H9 (cell line): ENCODE measurements at regions not wholly inside any gene's neighbourhood (a gene's known extent, or its start where the extent isn't known, plus 50 kb on each side); places are given as distances from the start of the nearest gene placed in this dataset.

Experiments
- DNase-seq: peaks from one replicate; pipeline ENCODE4 v3.0.0-alpha.2; 2017
- H2AFZ ChIP-seq: one replicate; pipeline ENCODE4 v1.6.1; 2013; ENCODE audit warnings: mild to moderate bottlenecking, low read length, control low read depth, moderate library complexity
- H2AK5ac ChIP-seq: 2 replicates; pipeline ENCODE4 v1.6.1; 2013; ENCODE audit warnings: low read length, control low read depth, mixed read lengths; ENCODE audit not compliant: insufficient read length
- H2BK120ac ChIP-seq: one replicate; pipeline ENCODE4 v1.6.1; 2013; ENCODE audit warnings: low read depth, mild to moderate bottlenecking, low read length, control low read depth, inconsistent platforms; ENCODE audit not compliant: poor library complexity, severe bottlenecking
- H2BK12ac ChIP-seq: 2 replicates; pipeline ENCODE4 v1.6.1; 2013; ENCODE audit warnings: low read length, control low read depth, mixed read lengths, low read depth; ENCODE audit not compliant: insufficient read length
- H2BK15ac ChIP-seq: 2 replicates; pipeline ENCODE4 v1.6.1; 2013; ENCODE audit warnings: low read depth, low read length, control low read depth
- H2BK20ac ChIP-seq: one replicate; pipeline ENCODE4 v1.6.1; 2013; ENCODE audit warnings: low read depth, mild to moderate bottlenecking, low read length, control low read depth, inconsistent platforms; ENCODE audit not compliant: poor library complexity, severe bottlenecking
- H2BK5ac ChIP-seq: 2 replicates; pipeline ENCODE4 v1.6.1; 2013; ENCODE audit warnings: low read length, control low read depth, mixed read lengths; ENCODE audit not compliant: insufficient read length
- H3K14ac ChIP-seq: 2 replicates; pipeline ENCODE4 v1.6.1; 2013; ENCODE audit warnings: low read length, control low read depth; ENCODE audit not compliant: insufficient read depth
- H3K18ac ChIP-seq: 2 replicates; pipeline ENCODE4 v1.6.1; 2013; ENCODE audit warnings: low read depth, mild to moderate bottlenecking, mixed read lengths, low read length, control low read depth; ENCODE audit not compliant: insufficient read length
- H3K23ac ChIP-seq: 2 replicates; pipeline ENCODE4 v1.6.1; 2013; ENCODE audit warnings: low read length, control low read depth, mixed read lengths, low read depth; ENCODE audit not compliant: insufficient read length
- H3K23me2 ChIP-seq: 2 replicates; pipeline ENCODE4 v1.6.1; 2013; ENCODE audit warnings: low read depth, mild to moderate bottlenecking, mixed read lengths, low read length, control low read depth; ENCODE audit not compliant: insufficient read length, poor library complexity, severe bottlenecking
- H3K27ac ChIP-seq: 2 replicates; pipeline ENCODE4 v1.5.1; 2013; ENCODE audit warnings: low read length, control low read depth, mixed read lengths, low read depth; ENCODE audit not compliant: insufficient read length
- H3K27me3 ChIP-seq: 2 replicates; pipeline ENCODE4 v1.6.1; 2013; ENCODE audit warnings: low read length, control low read depth, inconsistent platforms; ENCODE audit not compliant: insufficient read depth
- H3K4ac ChIP-seq: 2 replicates; pipeline ENCODE4 v1.6.1; 2013; ENCODE audit warnings: low read depth, mild to moderate bottlenecking, control low read depth, inconsistent platforms, low read length, moderate library complexity
- H3K4me1 ChIP-seq: 2 replicates; pipeline ENCODE4 v1.6.1; 2013; ENCODE audit warnings: low read length, control low read depth, inconsistent platforms; ENCODE audit not compliant: insufficient read depth
- H3K4me2 ChIP-seq: 2 replicates; pipeline ENCODE4 v1.6.1; 2013; ENCODE audit warnings: low read length, control low read depth, mixed read lengths; ENCODE audit not compliant: insufficient read length, insufficient read depth
- H3K56ac ChIP-seq: 2 replicates; pipeline ENCODE4 v1.6.1; 2013; ENCODE audit warnings: low read depth, mild to moderate bottlenecking, mixed read lengths, low read length, control low read depth; ENCODE audit not compliant: insufficient read length
- H3K79me1 ChIP-seq: 2 replicates; pipeline ENCODE4 v1.6.1; 2013; ENCODE audit warnings: low read depth, mild to moderate bottlenecking, moderate library complexity, low read length, control low read depth, inconsistent platforms; ENCODE audit not compliant: insufficient read depth, poor library complexity, severe bottlenecking
- H3K79me2 ChIP-seq: 2 replicates; pipeline ENCODE4 v1.6.1; 2013; ENCODE audit warnings: low read length, control low read depth, inconsistent platforms; ENCODE audit not compliant: insufficient read depth
- H3K9ac ChIP-seq: 2 replicates; pipeline ENCODE4 v1.6.1; 2013; ENCODE audit warnings: low read length, control low read depth, mixed read lengths; ENCODE audit not compliant: insufficient read length; ENCODE audit errors: extremely low read depth
- H3K9me3 ChIP-seq: one replicate; pipeline ENCODE4 v1.6.1; 2013; ENCODE audit warnings: low read depth, low read length, inconsistent platforms; ENCODE audit not compliant: control insufficient read depth
- H3T11ph ChIP-seq: one replicate; pipeline ENCODE4 v1.6.1; 2013; ENCODE audit warnings: mild to moderate bottlenecking, low read length, control low read depth, inconsistent platforms
- H4K20me1 ChIP-seq: one replicate; pipeline ENCODE4 v1.6.1; 2013; ENCODE audit not compliant: control insufficient read depth, insufficient read length, insufficient read depth
- H4K5ac ChIP-seq: 2 replicates; pipeline ENCODE4 v1.6.1; 2013; ENCODE audit warnings: low read depth, mild to moderate bottlenecking, mixed read lengths, low read length, control low read depth; ENCODE audit not compliant: insufficient read length
- H4K8ac ChIP-seq: replicated peaks from 2 replicates; pipeline ENCODE4 v1.6.1; 2013; ENCODE audit warnings: low read length, control low read depth, mixed read lengths, low read depth; ENCODE audit not compliant: insufficient read length
- H4K91ac ChIP-seq: 2 replicates; pipeline ENCODE4 v1.6.1; 2013; ENCODE audit warnings: low read depth, mild to moderate bottlenecking, moderate library complexity, mixed read lengths, low read length, control low read depth; ENCODE audit not compliant: insufficient read length
- H3K27ac Mint-ChIP-seq, 3 experiments: 2 replicates in 2 of 3; 3 replicates in 1 of 3; pipeline ENCODE4 v1.8.0; 2020 to 2021; ENCODE audit warnings: mixed read lengths in 3 of 3, mild to moderate bottlenecking in 1 of 3, moderate library complexity in 1 of 3
- H3K27me3 Mint-ChIP-seq: 2 replicates; pipeline ENCODE4 v1.8.0; 2021; ENCODE audit warnings: low read depth, mild to moderate bottlenecking, moderate library complexity, mixed read lengths
- H3K36me3 Mint-ChIP-seq, 3 experiments: 2 replicates in 2 of 3; 3 replicates in 1 of 3; pipeline ENCODE4 v1.8.0; 2020 to 2021; ENCODE audit warnings: low read depth in 3 of 3, mixed read lengths in 3 of 3; ENCODE audit not compliant: insufficient read depth in 1 of 3
- H3K4me1 Mint-ChIP-seq, 2 experiments: 2 replicates each; pipeline ENCODE4 v1.8.0; 2020; ENCODE audit warnings: mixed read lengths in 2 of 2
- H3K4me3 Mint-ChIP-seq, 2 experiments: 2 replicates in 1 of 2; 3 replicates in 1 of 2; pipeline ENCODE4 v1.8.0; 2020 to 2021; ENCODE audit warnings: mild to moderate bottlenecking in 2 of 2, mixed read lengths in 2 of 2, moderate library complexity in 1 of 2
- H3K9me3 Mint-ChIP-seq, 2 experiments: 2 replicates in 1 of 2; 3 replicates in 1 of 2; pipeline ENCODE4 v1.8.0; 2020; ENCODE audit warnings: mild to moderate bottlenecking in 2 of 2, mixed read lengths in 2 of 2, moderate library complexity in 1 of 2
- CTCF ChIP-seq: fragments of 200-600 bp; sonication (generic); conservative IDR thresholded peaks from 3 replicates; pipeline ENCODE4 v1.8.0; 2021; ENCODE audit warnings: antibody characterized with exemption, mild to moderate bottlenecking
- WGBS: extraction: QIAGEN DNeasy Blood & Tissue Kit; methylation state at CpG from one replicate; pipeline ENCODE4 v1.1.7; 2013; ENCODE audit warnings: missing lambda C conversion rate, low lambda C conversion rate, mixed read lengths; ENCODE audit not compliant: insufficient read length; ENCODE audit errors: extremely low coverage; 5-methylcytosine and 5-hydroxymethylcytosine counted together

DNA sequence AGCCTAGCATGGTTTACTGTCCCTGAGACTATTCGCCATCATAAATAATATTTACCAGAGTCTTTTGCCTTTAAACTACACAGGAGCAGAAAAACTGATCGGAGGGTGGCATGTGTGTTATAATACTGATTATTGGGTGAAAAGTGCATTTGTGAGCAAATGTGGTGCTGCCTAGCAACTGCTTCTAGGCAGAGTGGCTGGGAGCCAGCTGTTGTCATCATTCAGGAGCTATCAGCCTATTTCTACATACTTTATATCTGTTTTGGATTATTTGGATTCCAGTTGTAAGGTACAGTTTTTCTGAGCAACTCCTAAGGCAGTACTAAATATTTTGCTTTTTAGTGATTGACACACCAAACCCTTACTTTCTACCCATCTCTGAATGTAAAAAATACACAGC is 75.0 kb upstream of the MSTN start:
- Histone ChIP-seq H3K18ac (no peak overlapping the region), H4K91ac (no peak overlapping the region), H3K4me1 (no peaks in the 10 kb centered on the region), H3K4me2 (no peak overlapping the region), H3K14ac (no peak overlapping the region), H3K23me2 (no peaks in the 10 kb centered on the region), H2BK20ac (no peak overlapping the region), H3K9ac (no peak overlapping the region), H2BK5ac (no peak overlapping the region), H3K9me3 (no peaks in the 10 kb centered on the region), H3K27ac (no peak overlapping the region), H4K20me1 (no peaks in the 10 kb centered on the region), H3K79me1 (no peaks in the 10 kb centered on the region), H2AK5ac (no peak overlapping the region), H4K8ac (no peak overlapping the region), H2BK15ac (no peak overlapping the region), H3K4ac (no peak overlapping the region), H2AFZ (no peak overlapping the region), H3K56ac (no peak overlapping the region), H3T11ph (no peak overlapping the region), H4K5ac (no peak overlapping the region), H2BK12ac (no peak overlapping the region), H3K79me2 (no peaks in the 10 kb centered on the region), H3K23ac (no peak overlapping the region), H2BK120ac (no peak overlapping the region), H3K27me3 (no peaks in the 10 kb centered on the region)
- no peak for DNase-seq
- H3K27ac Mint-ChIP-seq = no peak overlapping the region
- WGBS = no CpG with 5 or more reads among the region's 2 CpGs
- TF ChIP-seq CTCF = no peak
- peaks cover 29 to 38% of the 10 kb centered on the region in 2 experiments for H3K9me3 Mint-ChIP-seq
- no peak overlapping the region for H3K4me3 Mint-ChIP-seq
- H3K4me1 Mint-ChIP-seq = no peaks in the 10 kb centered on the region
- H3K27me3 Mint-ChIP-seq = peaks cover 2% of the 10 kb centered on the region; the same call in 1 of the 2 replicates
- H3K36me3 Mint-ChIP-seq = peaks cover 16 to 24% (median 23%) of the 10 kb centered on the region in 3 experiments; a peak in 6 of 7 replicates
